ENCODE measurements at regions not wholly inside any gene's neighbourhood (a gene's known extent, or its start where the extent isn't known, plus 50 kb on each side); places are given as distances from the start of the nearest gene placed in this dataset.

DNA sequence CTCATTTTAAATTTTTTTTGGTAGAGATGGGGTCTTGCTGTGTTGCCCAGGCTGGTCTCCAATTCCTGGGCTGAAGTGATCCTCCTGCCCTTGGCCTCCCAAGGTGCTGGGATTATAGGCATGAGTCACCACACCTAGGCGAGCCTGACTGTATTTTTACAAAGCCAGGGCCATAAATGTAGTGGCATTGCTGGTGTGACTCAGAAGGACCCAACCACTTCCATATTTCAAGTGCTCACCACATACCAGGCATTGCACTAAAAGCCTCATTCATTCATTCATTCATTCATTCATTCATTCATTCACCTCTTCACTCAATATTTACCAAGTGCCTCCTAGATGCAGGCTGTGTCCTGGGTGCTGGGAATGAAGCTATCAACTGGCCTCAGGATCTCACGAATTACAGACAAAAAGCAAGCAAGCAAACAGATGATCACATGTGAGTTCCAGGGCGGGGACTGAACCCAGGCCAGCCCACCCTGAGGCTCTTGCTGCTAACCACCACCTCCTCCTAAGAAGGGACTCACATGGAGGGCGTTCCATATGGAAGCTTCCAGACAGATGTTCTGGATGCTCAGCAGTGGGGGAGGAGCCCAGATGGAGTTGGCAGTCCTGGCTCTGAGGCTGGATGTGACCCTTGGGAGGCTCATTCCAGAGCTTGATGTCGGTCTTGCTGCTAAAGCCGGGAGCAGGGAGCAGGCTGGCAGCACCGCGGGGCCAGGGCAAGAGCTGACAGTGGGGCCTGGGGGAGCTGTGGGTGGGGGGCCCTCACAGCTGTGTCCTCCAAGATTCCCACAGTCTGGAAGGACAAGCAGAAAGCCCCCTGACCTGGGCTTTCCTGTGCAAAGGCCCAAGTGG, 158.8 kb downstream of the CTTN start:
- H3K27me3 ChIP-seq (replicated peaks; ENCODE audit: control insufficient read depth, insufficient read depth, low read length) = no peaks in the 10 kb centered on the region
- H3K9me3 Mint-ChIP-seq (ENCODE audit: unreplicated experiment) = no peaks in the 10 kb centered on the region
- H3K27ac Mint-ChIP-seq (ENCODE audit: unreplicated experiment) = no peak overlapping the region
- ChIA-PET CTCF (no interaction called here), POLR2A (no interaction called here)
- intact Hi-C loops (cut with micrococcal nuclease; ENCODE audit: unreplicated experiment) = no loop called here
- H3K4me3 Mint-ChIP-seq (ENCODE audit: unreplicated experiment) = no peak overlapping the region
- no peak overlapping the region for H3K4me3 ChIP-seq (ENCODE audit: low read depth, low read length)
- BruUV-seq (replicated peaks) = no TSS peak
- no peaks in the 10 kb centered on the region for H3K4me1 ChIP-seq
- no peaks in the 10 kb centered on the region for H3K9me3 ChIP-seq
- peaks cover 28% of the 10 kb centered on the region for H3K36me3 Mint-ChIP-seq (ENCODE audit: insufficient read depth, unreplicated experiment)
- DNase-seq = no peak
- no peaks in the 10 kb centered on the region for H3K27me3 Mint-ChIP-seq (ENCODE audit: insufficient read depth, unreplicated experiment)
- TF ChIP-seq, protein P1, sequence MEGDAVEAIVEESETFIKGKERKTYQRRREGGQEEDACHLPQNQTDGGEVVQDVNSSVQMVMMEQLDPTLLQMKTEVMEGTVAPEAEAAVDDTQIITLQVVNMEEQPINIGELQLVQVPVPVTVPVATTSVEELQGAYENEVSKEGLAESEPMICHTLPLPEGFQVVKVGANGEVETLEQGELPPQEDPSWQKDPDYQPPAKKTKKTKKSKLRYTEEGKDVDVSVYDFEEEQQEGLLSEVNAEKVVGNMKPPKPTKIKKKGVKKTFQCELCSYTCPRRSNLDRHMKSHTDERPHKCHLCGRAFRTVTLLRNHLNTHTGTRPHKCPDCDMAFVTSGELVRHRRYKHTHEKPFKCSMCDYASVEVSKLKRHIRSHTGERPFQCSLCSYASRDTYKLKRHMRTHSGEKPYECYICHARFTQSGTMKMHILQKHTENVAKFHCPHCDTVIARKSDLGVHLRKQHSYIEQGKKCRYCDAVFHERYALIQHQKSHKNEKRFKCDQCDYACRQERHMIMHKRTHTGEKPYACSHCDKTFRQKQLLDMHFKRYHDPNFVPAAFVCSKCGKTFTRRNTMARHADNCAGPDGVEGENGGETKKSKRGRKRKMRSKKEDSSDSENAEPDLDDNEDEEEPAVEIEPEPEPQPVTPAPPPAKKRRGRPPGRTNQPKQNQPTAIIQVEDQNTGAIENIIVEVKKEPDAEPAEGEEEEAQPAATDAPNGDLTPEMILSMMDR (IDR thresholded peaks at IDR 0.05; ENCODE audit: insufficient read depth in 1 of 2, low read depth in 1 of 2, low read length in 1 of 2, severe bottlenecking in 1 of 2, unreplicated experiment in 1 of 2) = no peak
- H3K36me3 ChIP-seq (ENCODE audit: control insufficient read depth, insufficient read depth, low read length) = no peaks in the 10 kb centered on the region
- no peaks in the 10 kb centered on the region for H3K4me1 Mint-ChIP-seq (ENCODE audit: low read depth, unreplicated experiment)

DNA sequence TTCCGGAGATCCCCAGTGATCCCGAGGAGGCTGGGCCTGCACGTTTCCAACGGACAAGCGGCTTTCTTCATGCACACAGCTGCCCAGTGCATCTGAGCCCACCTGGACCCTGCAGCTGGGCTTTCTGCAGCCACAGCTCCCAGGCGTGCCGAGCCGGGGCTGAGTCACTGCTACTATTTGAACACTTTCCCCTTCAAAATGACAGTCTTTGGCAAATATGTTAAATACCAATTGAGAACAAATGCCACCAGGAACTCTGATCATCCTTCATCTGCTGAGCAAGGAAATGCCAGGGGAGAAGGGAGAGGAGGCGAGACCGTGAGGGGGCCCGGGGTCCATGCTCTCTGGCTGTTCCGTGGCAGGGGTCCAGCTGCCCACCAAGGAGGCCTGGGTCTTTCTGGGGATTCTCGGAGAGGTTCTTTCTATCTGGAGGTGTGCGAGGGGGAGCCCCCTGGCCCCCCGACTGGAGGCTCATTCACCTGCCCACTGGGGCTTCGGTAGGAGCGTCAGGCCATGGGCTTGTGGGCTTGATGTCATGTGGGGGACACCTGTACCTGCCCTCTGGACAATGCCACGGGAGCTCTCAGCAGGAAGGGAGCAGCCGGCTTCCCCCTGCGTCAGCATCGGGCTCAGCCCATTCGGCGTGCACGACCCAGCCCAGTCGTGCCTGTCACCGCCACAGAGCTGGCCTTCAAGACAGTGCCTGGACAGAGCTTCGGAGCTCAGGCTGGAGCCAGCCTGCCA, 159.6 kb downstream of the CTTN start:
- CTCF ChIA-PET = no interaction called here
- no peak overlapping the region for H3K4me3 Mint-ChIP-seq (ENCODE audit: unreplicated experiment)
- no peaks in the 10 kb centered on the region for H3K4me1 ChIP-seq
- H3K27me3 Mint-ChIP-seq (ENCODE audit: insufficient read depth, unreplicated experiment) = no peaks in the 10 kb centered on the region
- H3K36me3 Mint-ChIP-seq (ENCODE audit: insufficient read depth, unreplicated experiment) = peaks cover 26% of the 10 kb centered on the region
- no peak overlapping the region for H3K27ac Mint-ChIP-seq (ENCODE audit: unreplicated experiment)
- no peak overlapping the region for H3K4me3 ChIP-seq (ENCODE audit: low read depth, low read length)
- BruUV-seq (replicated peaks) = no TSS peak
- intact Hi-C loops (cut with micrococcal nuclease; ENCODE audit: unreplicated experiment) = no loop called here
- DNase-seq = no peak
- H3K27me3 ChIP-seq (replicated peaks; ENCODE audit: control insufficient read depth, insufficient read depth, low read length) = no peaks in the 10 kb centered on the region
- H3K36me3 ChIP-seq (ENCODE audit: control insufficient read depth, insufficient read depth, low read length) = no peaks in the 10 kb centered on the region
- POLR2A ChIA-PET = no interaction called here
- no peaks in the 10 kb centered on the region for H3K9me3 Mint-ChIP-seq (ENCODE audit: unreplicated experiment)
- TF ChIP-seq, protein P1 (IDR thresholded peaks at IDR 0.05; ENCODE audit: insufficient read depth in 1 of 2, low read depth in 1 of 2, low read length in 1 of 2, severe bottlenecking in 1 of 2, unreplicated experiment in 1 of 2) = no peak
- no peaks in the 10 kb centered on the region for H3K9me3 ChIP-seq
- H3K4me1 Mint-ChIP-seq (ENCODE audit: low read depth, unreplicated experiment) = no peaks in the 10 kb centered on the region

DNA sequence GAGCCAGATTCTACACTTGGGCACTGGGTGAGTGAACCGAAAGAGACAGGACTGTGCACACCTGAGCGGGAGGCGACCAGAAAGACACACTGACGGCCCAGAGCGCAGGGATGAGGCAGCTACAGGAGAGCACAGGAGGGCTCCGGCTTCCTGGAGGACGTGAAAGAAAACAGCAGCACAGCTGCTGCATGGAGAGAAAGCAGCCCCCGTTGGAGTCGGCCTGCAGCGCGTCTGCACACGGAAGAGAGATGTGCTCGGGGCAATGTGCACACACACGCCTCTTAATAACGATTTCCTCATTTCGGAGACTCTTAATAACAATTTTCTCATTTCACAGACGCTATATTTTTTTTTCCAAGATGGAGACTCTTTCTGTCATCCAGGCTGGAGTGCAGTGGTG, 160.4 kb downstream of the CTTN start:
- peaks cover 23% of the 10 kb centered on the region for H3K36me3 Mint-ChIP-seq (ENCODE audit: insufficient read depth, unreplicated experiment)
- Histone ChIP-seq H3K9me3 (no peaks in the 10 kb centered on the region), H3K4me3 (ENCODE audit: low read depth, low read length) (no peak overlapping the region), H3K4me1 (no peaks in the 10 kb centered on the region), H3K36me3 (ENCODE audit: control insufficient read depth, insufficient read depth, low read length) (no peaks in the 10 kb centered on the region), H3K27me3 (replicated peaks; ENCODE audit: control insufficient read depth, insufficient read depth, low read length) (no peaks in the 10 kb centered on the region)
- no peaks in the 10 kb centered on the region for H3K27me3 Mint-ChIP-seq (ENCODE audit: insufficient read depth, unreplicated experiment)
- no peaks in the 10 kb centered on the region for H3K4me1 Mint-ChIP-seq (ENCODE audit: low read depth, unreplicated experiment)
- H3K9me3 Mint-ChIP-seq (ENCODE audit: unreplicated experiment) = peaks cover 3% of the 10 kb centered on the region
- ChIA-PET CTCF (no interaction called here), POLR2A (interaction anchor here (0.6 kb wide), 1 partner anchor 10 kb away, joined by 3 read pairs; no protein-coding TSS in a partner anchor)
- H3K27ac Mint-ChIP-seq (ENCODE audit: unreplicated experiment) = no peak overlapping the region
- intact Hi-C loops (cut with micrococcal nuclease; ENCODE audit: unreplicated experiment) = no loop called here
- BruUV-seq (replicated peaks) = no TSS peak
- TF ChIP-seq, protein P1 (IDR thresholded peaks at IDR 0.05; ENCODE audit: insufficient read depth in 1 of 2, low read depth in 1 of 2, low read length in 1 of 2, severe bottlenecking in 1 of 2, unreplicated experiment in 1 of 2) = no peak
- no peak overlapping the region for H3K4me3 Mint-ChIP-seq (ENCODE audit: unreplicated experiment)
- DNase-seq = no peak

Data from Caco-2 (cell line).